SK-N-SH (cell line): ENCODE measurements at regions not wholly inside any gene's neighbourhood (a gene's known extent, or its start where the extent isn't known, plus 50 kb on each side); places are given as distances from the start of the nearest gene placed in this dataset.
"Not testable (repeated sequence)": the region's sequence is repeated elsewhere in the genome, so short reads cannot be mapped to it uniquely, and the experiment has no call there.

Source experiments
- CTCF ChIA-PET: fragments of 300-600, 350-600 bp; formaldehyde crosslinking; extraction: SDS; loops from one replicate; lab custom pipeline; 2021; lab: Yijun Ruan, JAX
- POLR2A ChIA-PET: fragments of 350-600 bp; sonication (Branson Sonifier 250); formaldehyde crosslinking; extraction: SDS; loops from one replicate; lab custom pipeline; 2020; ENCODE audit warnings: antibody characterized with exemption, inconsistent platforms; lab: Yijun Ruan, JAX
- DNase-seq: peaks from one replicate; pipeline ENCODE4 v3.0.0; 2012
- H2AFZ ChIP-seq: fragments of 200-600 bp; sonication (generic); 2 replicates; pipeline ENCODE4 v1.8.1; 2016; ENCODE audit warnings: antibody characterized with exemption, mild to moderate bottlenecking, low read depth
- H3F3A ChIP-seq: fragments of 200-600 bp; sonication (generic); replicated peaks from 2 replicates; pipeline ENCODE3; 2016; ENCODE audit warnings: antibody characterized with exemption, mild to moderate bottlenecking; ENCODE audit not compliant: insufficient read depth
- H3K27ac ChIP-seq, 2 experiments: fragments of 200-500 bp in 1 of 2; fragments of 200-600 bp in 1 of 2; sonication (Bioruptor generic) in 1 of 2; sonication (generic), shearing (Covaris generic) in 1 of 2; 2 replicates each; pipeline versions ENCODE4 v1.5.1 to v1.6.1; 2014 to 2016; ENCODE audit warnings: low read depth in 2 of 2, inconsistent platforms in 1 of 2, low read length in 1 of 2, mild to moderate bottlenecking in 1 of 2, mixed read lengths in 1 of 2
- H3K27me3 ChIP-seq: fragments of 200-600 bp; sonication (generic), shearing (Covaris generic); 2 replicates; pipeline ENCODE4 v1.6.1; 2016; ENCODE audit warnings: mixed run types; ENCODE audit not compliant: insufficient read depth
- H3K36me3 ChIP-seq, 2 experiments: fragments of 200-500 bp in 1 of 2; fragments of 200-600 bp in 1 of 2; sonication (Bioruptor generic) in 1 of 2; sonication (generic) in 1 of 2; replicated peaks in 1 of 2; 2 replicates each; pipeline versions ENCODE3 to v1.5.1; 2014 to 2016; ENCODE audit warnings: low read length in 1 of 2, mild to moderate bottlenecking in 1 of 2; ENCODE audit not compliant: insufficient read depth in 2 of 2, control insufficient read depth in 1 of 2
- H3K4me1 ChIP-seq, 2 experiments: fragments of 200-500 bp in 1 of 2; fragments of 200-600 bp in 1 of 2; sonication (Bioruptor generic) in 1 of 2; sonication (generic), shearing (Covaris generic) in 1 of 2; 2 replicates each; pipeline versions ENCODE4 v1.5.1 to v1.6.1; 2014 to 2016; ENCODE audit warnings: low read depth in 1 of 2, low read length in 1 of 2, mixed run types in 1 of 2; ENCODE audit not compliant: insufficient read depth in 2 of 2, control insufficient read depth in 1 of 2
- H3K4me2 ChIP-seq: fragments of 200-600 bp; sonication (generic), shearing (Covaris generic); 2 replicates; pipeline ENCODE4 v1.6.1; 2017; ENCODE audit warnings: mixed run types
- H3K4me3 ChIP-seq, 2 experiments: fragments of 200-500 bp in 1 of 2; fragments of 200-600 bp in 1 of 2; sonication (Bioruptor generic) in 1 of 2; sonication (generic), shearing (Covaris generic) in 1 of 2; 2 replicates each; pipeline versions ENCODE4 v1.5.1 to v1.8.1; 2014 to 2016; ENCODE audit warnings: low read depth in 2 of 2, inconsistent platforms in 1 of 2, low read length in 1 of 2, mild to moderate bottlenecking in 1 of 2, mixed read lengths in 1 of 2, moderate library complexity in 1 of 2
- H3K79me2 ChIP-seq: fragments of 200-600 bp; sonication (generic); 2 replicates; pipeline ENCODE4 v1.8.1; 2017; ENCODE audit warnings: mild to moderate bottlenecking; ENCODE audit not compliant: insufficient read depth
- H3K9ac ChIP-seq: fragments of 200-600 bp; sonication (generic); 2 replicates; pipeline ENCODE4 v1.6.1; 2017; ENCODE audit warnings: mixed run types
- H3K9me2 ChIP-seq: fragments of 200-600 bp; sonication (generic); 2 replicates; pipeline ENCODE4 v1.6.1; 2017; ENCODE audit warnings: mixed run types
- H3K9me3 ChIP-seq: fragments of 200-600 bp; sonication (generic); 2 replicates; pipeline ENCODE4 v1.6.1; 2017; ENCODE audit warnings: mixed run types, mild to moderate bottlenecking, moderate library complexity
- H4K20me1 ChIP-seq: fragments of 200-600 bp; sonication (generic); 2 replicates; pipeline ENCODE4 v1.6.1; 2017; ENCODE audit warnings: mild to moderate bottlenecking, mixed run types; ENCODE audit not compliant: insufficient read depth
- ELF1 ChIP-seq: IDR thresholded peaks from 2 replicates; pipeline ENCODE4 v1.4.0; 2012
- EP300 ChIP-seq, 2 experiments: IDR thresholded peaks; 2 replicates each; pipeline versions ENCODE4 v1.4.0 to v1.6.1; 2012; ENCODE audit warnings: borderline replicate concordance in 1 of 2, low read depth in 1 of 2, low read length in 1 of 2
- EZH2phosphoT487 ChIP-seq: fragments of 200-600 bp; sonication (generic); IDR thresholded peaks from 2 replicates; pipeline ENCODE4 v1.6.1; 2017; ENCODE audit warnings: low read depth, mixed run types, mild to moderate bottlenecking, antibody characterized with exemption, moderate library complexity, borderline replicate concordance
- FOSL2 ChIP-seq: IDR thresholded peaks from 2 replicates; pipeline ENCODE4 v1.4.0; 2012; ENCODE audit warnings: low read depth, mild to moderate bottlenecking, moderate library complexity, borderline replicate concordance
- FOXM1 ChIP-seq: IDR thresholded peaks from 2 replicates; pipeline ENCODE4 v1.4.0; 2012; ENCODE audit warnings: low read depth, mild to moderate bottlenecking
- GABPA ChIP-seq: IDR thresholded peaks from 2 replicates; pipeline ENCODE4 v1.4.0; 2012; ENCODE audit warnings: low read depth, mild to moderate bottlenecking
- GATA2 ChIP-seq: sonication (generic); formaldehyde crosslinking; IDR thresholded peaks from 2 replicates; pipeline ENCODE4 v1.5.0; 2020; ENCODE audit warnings: mild to moderate bottlenecking, missing genetic modification reagents
- JUND ChIP-seq: IDR thresholded peaks from 2 replicates; pipeline ENCODE4 v1.4.0; 2012
- MEF2A ChIP-seq: IDR thresholded peaks from 2 replicates; pipeline ENCODE4 v1.4.0; 2012; ENCODE audit warnings: low read depth, borderline replicate concordance
- MXI1 ChIP-seq: IDR thresholded peaks from 2 replicates; pipeline ENCODE4 v1.6.1; 2012; ENCODE audit warnings: mild to moderate bottlenecking, low read depth, low read length, improper control_type of control experiment
- NFIC ChIP-seq: IDR thresholded peaks from 2 replicates; pipeline ENCODE4 v1.4.0; 2012; ENCODE audit warnings: borderline replicate concordance
- POLR2AphosphoS5 ChIP-seq: IDR thresholded peaks from 2 replicates; pipeline ENCODE4 v1.6.1; 2012; ENCODE audit warnings: low read depth, low read length
- RAD21 ChIP-seq: IDR thresholded peaks from 2 replicates; pipeline ENCODE4 v1.6.1; 2012; ENCODE audit warnings: mild to moderate bottlenecking, low read length
- RFX5 ChIP-seq: IDR thresholded peaks from 2 replicates; pipeline ENCODE4 v1.6.1; 2012; ENCODE audit warnings: mild to moderate bottlenecking, improper control_type of control experiment, low read length
- SMC3 ChIP-seq: IDR thresholded peaks from 2 replicates; pipeline ENCODE4 v1.6.1; 2012; ENCODE audit warnings: low read depth, low read length, improper control_type of control experiment
- TCF12 ChIP-seq: IDR thresholded peaks from 2 replicates; pipeline ENCODE4 v1.4.0; 2012
- YY1 ChIP-seq: IDR thresholded peaks from 2 replicates; pipeline ENCODE4 v1.4.0; 2012; ENCODE audit warnings: low read depth, mild to moderate bottlenecking
- WGBS: methylation state at CpG from one replicate; pipeline ENCODE4 v1.1.6; 2017; ENCODE audit warnings: low lambda C conversion rate; 5-methylcytosine and 5-hydroxymethylcytosine counted together
- TF ChIP-seq, protein P1 (sequence below): fragments of 200-600 bp; sonication (generic); IDR thresholded peaks from 2 replicates; pipeline ENCODE4 v1.6.1; 2017; ENCODE audit warnings: antibody characterized with exemption, mild to moderate bottlenecking, moderate library complexity
- TF ChIP-seq, protein P2 (sequence below): IDR thresholded peaks from 2 replicates; pipeline ENCODE4 v1.4.0; 2012; ENCODE audit warnings: low read depth, borderline replicate concordance
- TF ChIP-seq, protein P3 (sequence below): IDR thresholded peaks from 2 replicates; pipeline ENCODE4 v1.6.1; 2012; ENCODE audit warnings: mild to moderate bottlenecking, low read depth, low read length, moderate library complexity
- TF ChIP-seq, protein P4 (sequence below): fragments of 150-350 bp; IDR thresholded peaks from 2 replicates; pipeline ENCODE4 v1.6.1; 2016; ENCODE audit warnings: mild to moderate bottlenecking, low read depth, low read length
- TF ChIP-seq, protein P5 (sequence below): IDR thresholded peaks from 2 replicates; pipeline ENCODE4 v1.4.0; 2012; ENCODE audit warnings: low read depth

DNA sequence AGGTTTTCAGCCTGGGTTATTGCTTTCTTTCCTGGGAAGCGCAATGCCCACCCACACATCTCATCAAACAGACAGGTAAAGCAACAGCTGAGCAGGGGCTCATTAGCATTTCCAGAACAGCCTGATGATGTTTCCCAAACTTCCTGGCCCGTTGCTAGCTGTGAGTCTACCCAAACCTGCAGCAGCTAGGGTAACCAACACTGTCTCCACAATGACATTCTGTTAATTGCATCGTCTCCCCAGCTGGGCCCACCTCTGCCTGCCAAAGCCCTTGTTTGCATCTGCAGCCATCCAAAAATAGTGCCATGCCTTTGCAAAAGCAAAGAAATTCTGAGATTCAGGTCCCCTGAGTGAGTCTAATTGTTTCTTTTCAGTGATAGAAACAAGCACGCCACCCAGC is 273.0 kb downstream of the MED10 start (continued):
- TF ChIP-seq, protein P1, sequence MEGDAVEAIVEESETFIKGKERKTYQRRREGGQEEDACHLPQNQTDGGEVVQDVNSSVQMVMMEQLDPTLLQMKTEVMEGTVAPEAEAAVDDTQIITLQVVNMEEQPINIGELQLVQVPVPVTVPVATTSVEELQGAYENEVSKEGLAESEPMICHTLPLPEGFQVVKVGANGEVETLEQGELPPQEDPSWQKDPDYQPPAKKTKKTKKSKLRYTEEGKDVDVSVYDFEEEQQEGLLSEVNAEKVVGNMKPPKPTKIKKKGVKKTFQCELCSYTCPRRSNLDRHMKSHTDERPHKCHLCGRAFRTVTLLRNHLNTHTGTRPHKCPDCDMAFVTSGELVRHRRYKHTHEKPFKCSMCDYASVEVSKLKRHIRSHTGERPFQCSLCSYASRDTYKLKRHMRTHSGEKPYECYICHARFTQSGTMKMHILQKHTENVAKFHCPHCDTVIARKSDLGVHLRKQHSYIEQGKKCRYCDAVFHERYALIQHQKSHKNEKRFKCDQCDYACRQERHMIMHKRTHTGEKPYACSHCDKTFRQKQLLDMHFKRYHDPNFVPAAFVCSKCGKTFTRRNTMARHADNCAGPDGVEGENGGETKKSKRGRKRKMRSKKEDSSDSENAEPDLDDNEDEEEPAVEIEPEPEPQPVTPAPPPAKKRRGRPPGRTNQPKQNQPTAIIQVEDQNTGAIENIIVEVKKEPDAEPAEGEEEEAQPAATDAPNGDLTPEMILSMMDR: no peak
- TF ChIP-seq GABPA (no peak), NFIC (no peak), ELF1 (no peak), FOXM1 (no peak)
- TF ChIP-seq, protein P2, sequence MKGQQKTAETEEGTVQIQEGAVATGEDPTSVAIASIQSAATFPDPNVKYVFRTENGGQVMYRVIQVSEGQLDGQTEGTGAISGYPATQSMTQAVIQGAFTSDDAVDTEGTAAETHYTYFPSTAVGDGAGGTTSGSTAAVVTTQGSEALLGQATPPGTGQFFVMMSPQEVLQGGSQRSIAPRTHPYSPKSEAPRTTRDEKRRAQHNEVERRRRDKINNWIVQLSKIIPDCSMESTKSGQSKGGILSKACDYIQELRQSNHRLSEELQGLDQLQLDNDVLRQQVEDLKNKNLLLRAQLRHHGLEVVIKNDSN: no peak

DNA sequence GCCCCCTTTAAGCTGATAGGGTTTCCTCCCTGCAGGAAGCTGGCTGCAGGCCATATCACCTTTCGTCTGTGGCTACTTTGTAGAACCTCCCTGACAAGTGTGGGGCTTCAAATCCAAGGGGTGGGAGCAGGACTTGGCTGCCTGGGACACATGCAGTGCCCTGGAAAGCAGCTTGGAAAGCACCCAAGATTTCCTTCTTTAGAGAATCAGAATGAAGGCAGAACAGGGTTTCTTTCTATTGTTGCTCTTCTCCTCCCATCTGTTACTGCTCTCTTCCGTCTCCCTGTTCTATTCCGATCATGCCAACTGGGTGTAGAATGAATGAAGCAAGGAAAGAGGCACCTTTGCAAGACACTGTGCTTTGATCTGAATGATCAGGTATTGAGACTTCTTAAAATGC is 282.2 kb downstream of the MED10 start:
- Histone ChIP-seq H3F3A (no peaks in the 10 kb centered on the region), H2AFZ (no peak overlapping the region), H3K9me2 (no peaks in the 10 kb centered on the region), H4K20me1 (no peaks in the 10 kb centered on the region), H3K9me3 (no peaks in the 10 kb centered on the region), H3K36me3 (no peaks in the 10 kb centered on the region), H3K79me2 (no peaks in the 10 kb centered on the region), H3K27me3 (no peaks in the 10 kb centered on the region), H3K27ac (no peak overlapping the region), H3K4me2 (no peak overlapping the region), H3K4me3 (no peak overlapping the region), H3K4me1 (no peaks in the 10 kb centered on the region; a peak in 1 of 4 replicates), H3K9ac (no peak overlapping the region)
- DNase-seq: no peak
- ChIA-PET POLR2A (no interaction called here), CTCF (interaction anchor here (1.1 kb wide), 1 partner anchor 26 kb away, joined by 3 read pairs; no protein-coding TSS in a partner anchor)
- no peak for TF ChIP-seq ELF1
- TF ChIP-seq FOXM1: no peak
- no peak for TF ChIP-seq RFX5
- TF ChIP-seq NFIC: no peak
- TF ChIP-seq, protein P3, sequence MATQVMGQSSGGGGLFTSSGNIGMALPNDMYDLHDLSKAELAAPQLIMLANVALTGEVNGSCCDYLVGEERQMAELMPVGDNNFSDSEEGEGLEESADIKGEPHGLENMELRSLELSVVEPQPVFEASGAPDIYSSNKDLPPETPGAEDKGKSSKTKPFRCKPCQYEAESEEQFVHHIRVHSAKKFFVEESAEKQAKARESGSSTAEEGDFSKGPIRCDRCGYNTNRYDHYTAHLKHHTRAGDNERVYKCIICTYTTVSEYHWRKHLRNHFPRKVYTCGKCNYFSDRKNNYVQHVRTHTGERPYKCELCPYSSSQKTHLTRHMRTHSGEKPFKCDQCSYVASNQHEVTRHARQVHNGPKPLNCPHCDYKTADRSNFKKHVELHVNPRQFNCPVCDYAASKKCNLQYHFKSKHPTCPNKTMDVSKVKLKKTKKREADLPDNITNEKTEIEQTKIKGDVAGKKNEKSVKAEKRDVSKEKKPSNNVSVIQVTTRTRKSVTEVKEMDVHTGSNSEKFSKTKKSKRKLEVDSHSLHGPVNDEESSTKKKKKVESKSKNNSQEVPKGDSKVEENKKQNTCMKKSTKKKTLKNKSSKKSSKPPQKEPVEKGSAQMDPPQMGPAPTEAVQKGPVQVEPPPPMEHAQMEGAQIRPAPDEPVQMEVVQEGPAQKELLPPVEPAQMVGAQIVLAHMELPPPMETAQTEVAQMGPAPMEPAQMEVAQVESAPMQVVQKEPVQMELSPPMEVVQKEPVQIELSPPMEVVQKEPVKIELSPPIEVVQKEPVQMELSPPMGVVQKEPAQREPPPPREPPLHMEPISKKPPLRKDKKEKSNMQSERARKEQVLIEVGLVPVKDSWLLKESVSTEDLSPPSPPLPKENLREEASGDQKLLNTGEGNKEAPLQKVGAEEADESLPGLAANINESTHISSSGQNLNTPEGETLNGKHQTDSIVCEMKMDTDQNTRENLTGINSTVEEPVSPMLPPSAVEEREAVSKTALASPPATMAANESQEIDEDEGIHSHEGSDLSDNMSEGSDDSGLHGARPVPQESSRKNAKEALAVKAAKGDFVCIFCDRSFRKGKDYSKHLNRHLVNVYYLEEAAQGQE: no peak
- no peak for TF ChIP-seq EP300 (IDR thresholded peaks at IDR 0.05; ENCODE audit: borderline replicate concordance in 1 of 2, low read depth in 1 of 2, low read length in 1 of 2)
- TF ChIP-seq POLR2AphosphoS5: no peak
- no peak for TF ChIP-seq MXI1
- TF ChIP-seq JUND: no peak
- TF ChIP-seq RAD21: no peak
- no peak for TF ChIP-seq MEF2A
- TF ChIP-seq, protein P4, sequence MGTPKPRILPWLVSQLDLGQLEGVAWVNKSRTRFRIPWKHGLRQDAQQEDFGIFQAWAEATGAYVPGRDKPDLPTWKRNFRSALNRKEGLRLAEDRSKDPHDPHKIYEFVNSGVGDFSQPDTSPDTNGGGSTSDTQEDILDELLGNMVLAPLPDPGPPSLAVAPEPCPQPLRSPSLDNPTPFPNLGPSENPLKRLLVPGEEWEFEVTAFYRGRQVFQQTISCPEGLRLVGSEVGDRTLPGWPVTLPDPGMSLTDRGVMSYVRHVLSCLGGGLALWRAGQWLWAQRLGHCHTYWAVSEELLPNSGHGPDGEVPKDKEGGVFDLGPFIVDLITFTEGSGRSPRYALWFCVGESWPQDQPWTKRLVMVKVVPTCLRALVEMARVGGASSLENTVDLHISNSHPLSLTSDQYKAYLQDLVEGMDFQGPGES: no peak
- no peak for TF ChIP-seq YY1
- TF ChIP-seq GABPA: no peak
- TF ChIP-seq TCF12: no peak
- TF ChIP-seq, protein P5, sequence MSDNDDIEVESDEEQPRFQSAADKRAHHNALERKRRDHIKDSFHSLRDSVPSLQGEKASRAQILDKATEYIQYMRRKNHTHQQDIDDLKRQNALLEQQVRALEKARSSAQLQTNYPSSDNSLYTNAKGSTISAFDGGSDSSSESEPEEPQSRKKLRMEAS: no peak
- no peak for TF ChIP-seq SMC3
- no peak for TF ChIP-seq EZH2phosphoT487
- no peak for TF ChIP-seq GATA2 (CRISPR knock-in tag)
- no peak for TF ChIP-seq FOSL2
- 55% methylated on average over 3 of the region's 3 CpGs for WGBS

DNA sequence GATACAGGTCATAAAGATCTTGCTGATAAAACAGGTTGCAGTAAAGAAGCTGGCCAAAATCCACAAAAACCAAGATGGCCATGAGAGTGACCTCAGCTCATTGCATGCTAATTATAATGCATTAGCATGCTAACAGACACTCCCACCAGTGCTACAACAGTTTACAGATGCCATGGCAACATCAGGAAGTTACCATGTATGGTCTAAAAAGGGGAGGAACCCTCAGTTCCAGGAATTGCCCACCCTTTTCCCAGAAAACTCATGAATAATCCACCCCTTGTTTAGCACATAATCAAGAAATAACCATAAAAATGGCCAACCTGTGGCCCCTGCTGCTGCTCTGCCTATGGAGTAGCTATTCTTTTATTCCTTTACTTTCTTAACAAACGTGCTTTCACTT is 284.2 kb downstream of the MED10 start:
- H3K27me3 ChIP-seq, H3K9me3 ChIP-seq, H3K4me2 ChIP-seq, H3K4me1 ChIP-seq, H3K79me2 ChIP-seq, H3K9ac ChIP-seq, H3K4me3 ChIP-seq, H3K9me2 ChIP-seq, H4K20me1 ChIP-seq, H3F3A ChIP-seq, H3K36me3 ChIP-seq, CTCF ChIA-PET, DNase-seq, H3K27ac ChIP-seq, H2AFZ ChIP-seq, POLR2A ChIA-PET: not testable (repeated sequence)
- 14% methylated on average over 1 of the region's 1 CpG for WGBS
